M059J (cell line): ENCODE measurements at regions not wholly inside any gene's neighbourhood (a gene's known extent, or its start where the extent isn't known, plus 50 kb on each side); places are given as distances from the start of the nearest gene placed in this dataset.
"Not testable (repeated sequence)": the region's sequence is repeated elsewhere in the genome, so short reads cannot be mapped to it uniquely, and the experiment has no call there.

Source experiments
- DNase-seq: peaks from one replicate; pipeline ENCODE4 v3.0.0-alpha.2; 2012; ENCODE audit warnings: low read depth

GRCh38 chrX:1852082-1852481 is 237.2 kb downstream of the ASMT start:
- no peak for DNase-seq

GRCh38 chrX:1853447-1853846 is 238.6 kb downstream of the ASMT start:
- no peak for DNase-seq

- DNase-seq = peak; percentile 22
Measured at GRCh38 chrX:1853916-1854315, 239.1 kb downstream of the ASMT start.

- DNase-seq = not testable (repeated sequence)
Measured at GRCh38 chrX:1854861-1855260, 240.0 kb downstream of the ASMT start.

GRCh38 chrX:1859266-1859665 is 244.4 kb downstream of the ASMT start:
- not testable (repeated sequence) for DNase-seq

- no peak for DNase-seq
Measured at GRCh38 chrX:1860936-1861594, 246.2 kb downstream of the ASMT start.

GRCh38 chrX:1863995-1864394 is 249.1 kb downstream of the ASMT start:
- not testable (repeated sequence) for DNase-seq

- peak; percentile 85 for DNase-seq
Measured at GRCh38 chrX:1870421-1870820, 255.6 kb downstream of the ASMT start.

- no peak for DNase-seq
Measured at GRCh38 chrX:1871887-1872286, 257.0 kb downstream of the ASMT start.

GRCh38 chrX:1873671-1874070 is 258.8 kb downstream of the ASMT start:
- no peak for DNase-seq

- DNase-seq = no peak
Measured at GRCh38 chrX:1874416-1874815, 259.6 kb downstream of the ASMT start.

GRCh38 chrX:1874899-1875298 is 260.0 kb downstream of the ASMT start:
- DNase-seq = no peak

- DNase-seq = no peak
Measured at GRCh38 chrX:1876041-1876440, 261.2 kb downstream of the ASMT start.

GRCh38 chrX:1877780-1878179 is 262.9 kb downstream of the ASMT start:
- DNase-seq = no peak

GRCh38 chrX:1880884-1881817 is 266.3 kb downstream of the ASMT start:
- not testable (repeated sequence) for DNase-seq

GRCh38 chrX:1883772-1884171 is 268.9 kb downstream of the ASMT start:
- peak; percentile 85 for DNase-seq

- peak; percentile 7 for DNase-seq
Measured at GRCh38 chrX:1884446-1884845, 269.6 kb downstream of the ASMT start.

- no peak for DNase-seq
Measured at GRCh38 chrX:1885116-1885515, 270.3 kb downstream of the ASMT start.

GRCh38 chrX:1888305-1888704 is 273.4 kb downstream of the ASMT start:
- DNase-seq = not testable (repeated sequence)

- DNase-seq = no peak
Measured at GRCh38 chrX:1894026-1894294, 279.1 kb downstream of the ASMT start.

GRCh38 chrX:1894740-1895139 is 279.9 kb downstream of the ASMT start:
- no peak for DNase-seq

- DNase-seq = no peak
Measured at GRCh38 chrX:1895583-1895982, 280.7 kb downstream of the ASMT start.

- DNase-seq = no peak
Measured at GRCh38 chrX:1899841-1900240, 285.0 kb downstream of the ASMT start.

GRCh38 chrX:1902901-1903235 is 288.0 kb downstream of the ASMT start:
- DNase-seq = no peak
